ENCODE measurements at regions not wholly inside any gene's neighbourhood (a gene's known extent, or its start where the extent isn't known, plus 50 kb on each side); places are given as distances from the start of the nearest gene placed in this dataset.
A peak's percentile ranks its signal among the peaks of the same experiment; 100 is the strongest.

GRCh38 chr11:95325777-95326258 is 94.8 kb upstream of the SESN3 start:
- H3K4me3 ChIP-seq (ENCODE audit: low read depth, low read length), result no peak overlapping the region
- DNase-seq (ENCODE audit: low read depth, low spot score), result no peak
- POLR2A ChIA-PET, result no interaction called here
- no peak for TF ChIP-seq CTCF (IDR thresholded peaks at IDR 0.05; ENCODE audit: insufficient read depth, low read length, missing control alignments)
- CTCF ChIA-PET, result no interaction called here

GRCh38 chr11:95324826-95325225 is 93.8 kb upstream of the SESN3 start:
- ChIA-PET CTCF (no interaction called here), POLR2A (no interaction called here)
- H3K4me3 ChIP-seq (ENCODE audit: low read depth, low read length), result no peak overlapping the region
- DNase-seq (ENCODE audit: low read depth, low spot score), result no peak
- no peak for TF ChIP-seq CTCF (IDR thresholded peaks at IDR 0.05; ENCODE audit: insufficient read depth, low read length, missing control alignments)

- DNase-seq (ENCODE audit: low read depth, low spot score), result peak; percentile 42
- no peak for TF ChIP-seq CTCF (IDR thresholded peaks at IDR 0.05; ENCODE audit: insufficient read depth, low read length, missing control alignments)
- POLR2A ChIA-PET, result interaction anchor here (0.6 to 1.1 kb wide), 2 partner anchors 20 to 62 kb away, joined by 3 to 4 read pairs; no protein-coding TSS in a partner anchor
- CTCF ChIA-PET, result interaction anchor here (0.7 to 1.3 kb wide), 2 partner anchors 383 to 1035 kb away, joined by 3 to 4 read pairs; no protein-coding TSS in a partner anchor
- no peak overlapping the region for H3K4me3 ChIP-seq (ENCODE audit: low read depth, low read length)
Observed at GRCh38 chr11:95322539-95322938, 91.5 kb upstream of the SESN3 start.

- H3K4me3 ChIP-seq (ENCODE audit: low read depth, low read length), result no peak overlapping the region
- no peak for DNase-seq (ENCODE audit: low read depth, low spot score)
- no peak for TF ChIP-seq CTCF (IDR thresholded peaks at IDR 0.05; ENCODE audit: insufficient read depth, low read length, missing control alignments)
- POLR2A ChIA-PET, result no interaction called here
- CTCF ChIA-PET, result no interaction called here
Observed at GRCh38 chr11:95318498-95318897, 87.5 kb upstream of the SESN3 start.

GRCh38 chr11:95308512-95309035 is 77.6 kb upstream of the SESN3 start:
- ChIA-PET CTCF (no interaction called here), POLR2A (no interaction called here)
- no peak for TF ChIP-seq CTCF (IDR thresholded peaks at IDR 0.05; ENCODE audit: insufficient read depth, low read length, missing control alignments)
- no peak overlapping the region for H3K4me3 ChIP-seq (ENCODE audit: low read depth, low read length)
- no peak for DNase-seq (ENCODE audit: low read depth, low spot score)

GRCh38 chr11:95307286-95307685 is 76.3 kb upstream of the SESN3 start:
- ChIA-PET POLR2A (no interaction called here), CTCF (interaction anchor here (0.7 kb wide), 1 partner anchor 58 kb away, joined by 3 read pairs; no protein-coding TSS in a partner anchor)
- no peak for DNase-seq (ENCODE audit: low read depth, low spot score)
- TF ChIP-seq CTCF (IDR thresholded peaks at IDR 0.05; ENCODE audit: insufficient read depth, low read length, missing control alignments), result no peak
- H3K4me3 ChIP-seq (ENCODE audit: low read depth, low read length), result no peak overlapping the region
